MG63 (cell line): ENCODE measurements at regions not wholly inside any gene's neighbourhood (a gene's known extent, or its start where the extent isn't known, plus 50 kb on each side); places are given as distances from the start of the nearest gene placed in this dataset.

Experiments used
- DNase-seq: peaks from one replicate; pipeline ENCODE4 v3.0.0-alpha.2; 2020
- H3K27me3 ChIP-seq: fragments of 250-450 bp; sonication (Bioruptor Pico); 2 replicates; pipeline ENCODE4 v1.5.1; 2020; ENCODE audit warnings: mild to moderate bottlenecking, moderate library complexity
- H3K36me3 ChIP-seq: fragments of 250-450 bp; sonication (Bioruptor Pico); 2 replicates; pipeline ENCODE4 v1.5.1; 2020; ENCODE audit warnings: mild to moderate bottlenecking, moderate library complexity
- H3K4me3 ChIP-seq: fragments of 250-450 bp; sonication (Bioruptor Pico); 2 replicates; pipeline ENCODE4 v1.5.1; 2020; ENCODE audit warnings: mild to moderate bottlenecking, moderate library complexity
- H3K9me3 ChIP-seq: fragments of 250-450 bp; sonication (Bioruptor Pico); 2 replicates; pipeline ENCODE4 v1.5.1; 2020; ENCODE audit warnings: mild to moderate bottlenecking, moderate library complexity

DNA sequence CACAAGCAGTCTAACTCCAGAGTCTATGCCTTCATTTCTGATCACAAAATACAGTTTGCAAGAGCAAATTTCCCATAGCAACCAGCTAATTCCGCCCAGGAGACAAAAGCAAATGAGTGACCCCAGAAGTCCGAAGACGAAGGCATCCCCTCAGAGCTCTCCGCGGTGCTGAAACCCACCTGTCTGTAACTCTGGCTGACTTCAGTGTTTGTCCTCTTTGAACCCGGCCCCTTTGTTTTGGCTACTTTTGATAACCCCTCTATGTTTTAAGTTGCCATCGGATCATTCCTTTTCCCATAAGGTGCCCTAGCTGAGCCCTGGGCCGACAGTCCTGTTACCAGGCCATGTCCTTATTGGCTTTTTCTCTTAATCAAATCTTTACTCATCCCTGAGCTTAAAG is 515.8 kb downstream of the PTPRU start:
- Histone ChIP-seq H3K36me3 (no peaks in the 10 kb centered on the region), H3K27me3 (no peaks in the 10 kb centered on the region), H3K9me3 (no peaks in the 10 kb centered on the region), H3K4me3 (no peak overlapping the region)
- DNase-seq, result no peak

DNA sequence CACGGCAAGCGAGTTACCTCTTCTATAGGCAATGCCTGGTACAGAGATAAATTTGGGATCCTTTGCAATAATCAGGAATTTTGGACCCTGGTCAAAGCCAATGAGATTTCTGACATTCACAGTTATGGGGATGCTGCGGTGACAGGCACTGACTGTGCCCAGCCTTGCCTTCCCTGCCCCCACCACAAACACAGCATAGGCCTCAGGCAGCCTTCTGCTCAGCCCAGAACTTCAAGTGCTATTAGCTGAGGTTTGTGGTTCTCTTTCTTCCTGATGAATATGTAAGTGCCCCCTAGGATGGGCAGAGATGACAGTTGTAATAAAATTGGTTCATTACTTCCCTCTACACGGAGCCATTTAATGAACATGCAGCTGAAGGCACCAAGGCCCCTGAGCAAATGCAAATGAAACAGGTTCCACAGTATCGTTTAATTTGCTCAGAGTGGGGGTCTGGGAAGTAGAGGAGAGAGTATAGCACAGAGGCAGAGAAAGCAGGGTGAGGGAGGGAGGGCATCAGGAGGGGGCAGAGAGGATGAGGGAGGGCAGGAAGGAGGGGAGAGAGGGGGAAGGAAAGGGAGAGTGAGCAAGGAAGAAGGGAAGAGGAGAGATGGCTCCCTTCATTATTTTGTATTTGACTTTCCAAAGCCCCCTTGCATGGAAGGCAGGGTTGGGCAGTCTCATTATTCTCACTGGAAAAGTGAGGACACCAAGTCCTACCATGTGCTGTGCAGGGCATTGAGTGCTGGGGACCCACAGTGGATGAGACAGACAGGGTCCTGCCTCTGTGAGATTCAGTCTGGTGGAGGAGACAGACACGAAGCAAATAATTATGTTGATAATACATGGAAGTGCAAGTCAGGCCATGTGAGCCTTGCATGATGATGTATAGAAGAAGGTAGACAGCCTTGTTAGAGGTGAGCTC is 513.0 kb downstream of the PTPRU start:
- Histone ChIP-seq H3K27me3 (no peaks in the 10 kb centered on the region), H3K4me3 (no peak overlapping the region), H3K9me3 (no peaks in the 10 kb centered on the region), H3K36me3 (no peaks in the 10 kb centered on the region)
- no peak for DNase-seq

DNA sequence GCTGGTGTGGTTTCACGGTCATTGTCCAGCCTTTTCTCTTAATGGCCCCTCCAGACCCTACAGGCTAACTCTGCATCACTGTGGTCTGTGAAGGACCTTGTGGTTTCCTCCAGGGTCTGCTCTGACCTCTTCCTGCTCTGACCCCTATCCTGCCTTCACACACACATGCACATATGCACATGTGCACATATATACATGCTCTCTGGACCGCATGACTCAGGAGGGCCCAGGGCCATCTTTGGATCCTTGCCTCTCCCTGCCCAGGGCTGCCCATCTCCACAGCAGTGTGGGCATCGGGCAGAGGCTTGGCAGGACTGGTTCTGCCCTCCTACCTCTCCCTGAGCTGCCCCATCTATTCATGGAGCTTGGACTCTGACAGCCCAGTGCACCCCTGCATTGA is 510.9 kb downstream of the PTPRU start:
- Histone ChIP-seq H3K9me3 (no peaks in the 10 kb centered on the region), H3K36me3 (no peaks in the 10 kb centered on the region), H3K27me3 (no peaks in the 10 kb centered on the region), H3K4me3 (no peak overlapping the region)
- DNase-seq, result no peak

DNA sequence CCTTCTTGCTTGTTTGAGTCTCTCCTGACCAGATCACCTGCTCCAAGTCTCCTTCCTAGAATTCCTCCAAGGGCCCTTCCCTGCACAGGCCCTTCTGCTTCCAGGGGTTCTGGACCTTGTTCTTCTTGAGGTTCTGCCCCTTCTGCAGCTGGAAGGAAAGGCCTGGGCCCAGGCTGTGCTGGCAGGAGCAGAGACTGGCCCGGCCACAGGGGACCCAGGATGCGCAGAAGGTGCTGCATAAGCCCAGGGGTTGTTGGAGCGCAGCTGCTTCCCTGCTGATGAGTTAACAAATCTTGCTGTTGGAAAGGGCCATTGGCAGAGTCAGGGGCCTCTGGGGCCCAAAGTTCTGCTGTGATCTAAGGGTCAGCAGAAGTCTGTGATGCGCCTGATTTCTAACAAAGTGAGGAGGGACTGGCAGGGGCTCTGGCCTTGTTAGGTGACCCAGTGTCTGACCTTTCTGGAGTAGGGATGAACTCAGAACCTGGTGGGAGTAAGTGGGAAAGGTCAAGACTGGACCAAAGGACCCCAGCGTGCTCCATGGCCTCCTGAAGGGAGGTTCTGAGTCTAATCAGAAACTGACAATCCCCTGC is 509.8 kb downstream of the PTPRU start:
- DNase-seq, result no peak
- no peaks in the 10 kb centered on the region for H3K9me3 ChIP-seq
- no peaks in the 10 kb centered on the region for H3K27me3 ChIP-seq
- H3K4me3 ChIP-seq, result no peak overlapping the region
- no peaks in the 10 kb centered on the region for H3K36me3 ChIP-seq

DNA sequence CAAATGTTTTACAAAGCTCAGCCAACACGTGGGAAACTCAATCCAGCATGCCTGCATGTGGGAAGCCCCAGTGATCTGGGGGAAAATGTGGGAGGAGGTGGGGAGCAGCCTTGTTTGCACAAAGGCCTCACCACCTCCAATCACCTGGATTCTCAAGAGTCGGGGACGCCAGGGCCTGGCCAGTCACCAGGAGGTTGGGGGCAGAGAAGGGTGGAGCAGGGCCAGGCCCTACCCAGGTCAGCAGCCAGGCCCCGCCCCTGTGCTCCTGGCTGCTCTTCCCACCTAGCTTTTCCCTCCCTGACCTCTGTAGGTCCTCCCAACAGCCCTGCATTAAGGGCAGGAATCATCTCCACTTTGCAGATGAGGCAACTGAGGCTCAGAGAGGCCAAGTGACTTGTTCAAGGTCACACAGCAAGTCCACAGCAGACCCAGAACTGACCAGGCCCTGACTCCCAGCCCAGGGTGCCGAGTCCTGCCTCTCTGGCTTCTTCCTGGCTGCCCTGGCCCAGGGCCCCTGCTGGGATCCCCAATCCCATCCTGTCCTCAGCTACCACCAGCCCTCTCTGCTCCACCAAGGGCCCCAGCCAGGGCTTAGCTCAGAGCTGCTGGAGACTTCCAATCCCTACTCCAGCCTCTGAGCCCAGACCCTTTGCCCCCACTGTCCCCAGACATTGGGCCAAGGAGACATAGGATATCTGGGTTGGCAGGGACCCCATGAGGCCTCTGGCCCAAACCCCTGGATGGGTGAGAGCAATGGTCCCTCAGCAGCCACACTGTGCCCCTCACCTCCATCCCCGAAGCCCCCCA is 508.6 kb downstream of the PTPRU start:
- Histone ChIP-seq H3K4me3 (no peak overlapping the region), H3K36me3 (no peaks in the 10 kb centered on the region), H3K9me3 (no peaks in the 10 kb centered on the region), H3K27me3 (no peaks in the 10 kb centered on the region)
- DNase-seq, result no peak

DNA sequence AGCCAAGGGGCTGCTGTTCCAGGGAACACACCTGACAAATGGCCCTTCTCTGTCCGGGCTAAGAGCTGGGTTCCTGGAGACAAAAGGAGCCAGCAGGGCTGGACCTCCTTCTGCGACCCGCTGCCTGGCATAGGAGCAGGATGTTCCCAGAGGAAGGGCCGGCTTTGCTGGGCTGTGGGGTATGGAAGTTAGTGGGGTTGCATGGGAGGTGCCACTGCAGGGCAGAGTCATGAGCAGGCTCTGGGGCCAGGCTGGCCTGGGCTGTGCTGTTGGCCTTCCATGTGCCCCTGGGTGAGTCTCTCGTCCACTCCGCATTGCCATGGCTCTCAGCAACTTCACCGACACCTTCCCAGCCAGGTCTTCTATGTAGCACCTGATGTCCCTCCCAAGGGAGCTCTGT is 507.6 kb downstream of the PTPRU start:
- no peak overlapping the region for H3K4me3 ChIP-seq
- H3K36me3 ChIP-seq, result no peaks in the 10 kb centered on the region
- no peaks in the 10 kb centered on the region for H3K27me3 ChIP-seq
- no peaks in the 10 kb centered on the region for H3K9me3 ChIP-seq
- DNase-seq, result no peak

DNA sequence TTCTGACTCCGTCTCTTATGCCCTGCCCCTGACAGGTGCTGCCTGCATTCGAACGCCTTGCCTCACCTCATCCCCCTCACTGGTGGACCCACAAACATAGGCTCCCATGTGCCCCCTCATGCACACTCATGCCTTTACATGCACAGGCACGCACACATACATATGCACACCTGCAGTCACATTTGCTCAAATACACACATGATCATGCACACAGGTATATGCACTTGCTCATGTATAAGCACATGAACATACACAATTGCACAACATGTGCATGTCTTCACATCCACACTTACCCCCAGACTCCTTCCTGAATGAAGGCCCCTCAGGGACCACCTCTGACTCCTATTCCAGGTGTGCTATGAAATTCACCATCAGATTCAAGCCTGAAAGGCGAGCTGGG is 506.9 kb downstream of the PTPRU start:
- Histone ChIP-seq H3K36me3 (no peaks in the 10 kb centered on the region), H3K4me3 (no peak overlapping the region), H3K27me3 (no peaks in the 10 kb centered on the region), H3K9me3 (no peaks in the 10 kb centered on the region)
- no peak for DNase-seq

DNA sequence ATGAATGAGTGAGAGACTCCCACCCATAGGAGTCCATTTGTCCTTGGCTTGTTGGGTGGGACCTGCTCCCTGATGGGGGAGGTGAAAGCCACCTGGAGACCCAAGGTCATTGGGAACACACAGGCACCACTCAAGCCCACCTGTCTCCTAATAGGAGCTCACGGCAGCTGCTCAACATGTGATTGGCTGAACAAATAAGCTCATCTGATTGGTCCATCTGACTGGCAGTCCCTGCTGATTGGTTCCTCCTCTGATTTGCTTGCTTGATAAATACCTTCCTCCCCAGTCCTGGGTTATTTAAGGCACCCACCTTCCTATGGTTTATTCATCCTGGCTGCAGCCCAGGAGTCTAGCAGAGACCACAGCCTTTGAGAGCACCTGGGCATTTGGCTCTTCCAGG is 502.9 kb downstream of the PTPRU start:
- no peak for DNase-seq
- Histone ChIP-seq H3K27me3 (no peaks in the 10 kb centered on the region), H3K4me3 (no peak overlapping the region), H3K36me3 (no peaks in the 10 kb centered on the region), H3K9me3 (no peaks in the 10 kb centered on the region)

DNA sequence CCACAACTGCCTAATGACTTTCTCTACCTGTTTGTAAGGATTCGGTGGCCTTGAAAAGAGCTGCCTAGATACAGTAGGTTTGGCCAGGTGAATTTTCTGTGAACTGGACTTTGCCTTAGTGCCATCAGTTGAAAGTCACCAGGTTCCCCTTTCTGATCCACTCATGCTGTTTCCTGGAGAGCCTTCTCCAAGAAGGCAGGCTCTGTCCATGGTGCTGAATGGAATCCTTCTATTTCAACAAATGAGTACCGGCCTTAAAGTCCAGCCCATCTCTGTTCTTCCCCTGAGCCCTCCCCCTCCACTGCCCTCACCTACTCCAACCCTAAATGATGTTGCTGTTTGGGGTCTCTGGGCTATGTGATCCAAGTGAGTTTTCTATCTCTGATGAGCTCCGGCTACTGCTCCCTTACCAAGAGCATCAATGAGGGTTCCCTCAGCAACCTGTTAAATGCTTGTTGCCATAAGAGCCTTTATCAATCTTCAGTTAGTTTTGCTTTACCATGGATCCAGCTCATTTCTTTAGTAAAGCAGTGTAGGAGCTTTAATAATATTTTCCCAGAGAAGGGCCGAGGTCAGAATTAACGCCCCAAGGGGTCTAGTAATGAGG is 500.4 kb downstream of the PTPRU start:
- Histone ChIP-seq H3K36me3 (no peaks in the 10 kb centered on the region), H3K27me3 (no peaks in the 10 kb centered on the region), H3K4me3 (no peak overlapping the region), H3K9me3 (no peaks in the 10 kb centered on the region)
- DNase-seq, result no peak

DNA sequence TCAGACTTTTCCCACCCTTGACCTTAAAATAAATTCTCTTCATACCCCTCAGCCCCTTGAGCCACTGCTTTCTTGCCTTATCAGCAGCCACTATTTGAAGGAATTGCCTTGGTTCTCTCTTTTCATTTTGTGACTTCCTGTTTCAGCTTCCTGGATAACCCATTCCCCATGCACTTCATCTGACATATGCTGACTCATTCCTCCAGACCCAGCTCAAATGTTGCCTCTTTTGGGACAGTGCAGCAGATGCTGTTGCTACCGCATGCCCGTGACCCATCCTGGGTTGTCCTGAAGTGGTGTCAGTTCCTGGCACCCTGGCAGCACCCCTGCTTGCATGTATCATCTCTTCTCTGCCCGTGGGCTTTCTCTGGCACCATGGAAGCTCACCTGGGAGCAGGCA is 496.1 kb downstream of the PTPRU start:
- Histone ChIP-seq H3K4me3 (no peak overlapping the region), H3K9me3 (no peaks in the 10 kb centered on the region), H3K27me3 (no peaks in the 10 kb centered on the region), H3K36me3 (no peaks in the 10 kb centered on the region)
- DNase-seq, result no peak

DNA sequence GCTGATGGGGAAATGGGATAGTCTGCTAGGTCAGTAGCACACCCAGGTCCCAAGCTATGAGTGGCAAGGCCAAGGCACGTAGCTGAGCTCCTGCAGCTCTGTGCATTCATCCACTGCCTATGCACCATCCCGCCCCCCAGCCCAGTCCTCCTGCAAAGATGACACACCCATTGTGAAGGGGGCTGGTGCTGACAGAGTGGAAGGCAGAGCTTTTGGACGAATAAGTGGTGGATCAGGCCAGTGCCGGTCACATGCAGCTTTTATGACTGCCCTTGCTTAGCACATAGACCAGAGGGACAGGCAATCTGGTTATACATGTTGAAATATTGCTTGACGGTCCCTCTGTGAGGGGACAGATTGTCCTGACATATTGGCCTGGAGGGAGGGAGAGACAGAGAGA is 494.3 kb downstream of the PTPRU start:
- no peak overlapping the region for H3K4me3 ChIP-seq
- DNase-seq, result no peak
- H3K27me3 ChIP-seq, result no peaks in the 10 kb centered on the region
- no peaks in the 10 kb centered on the region for H3K9me3 ChIP-seq
- H3K36me3 ChIP-seq, result no peaks in the 10 kb centered on the region

DNA sequence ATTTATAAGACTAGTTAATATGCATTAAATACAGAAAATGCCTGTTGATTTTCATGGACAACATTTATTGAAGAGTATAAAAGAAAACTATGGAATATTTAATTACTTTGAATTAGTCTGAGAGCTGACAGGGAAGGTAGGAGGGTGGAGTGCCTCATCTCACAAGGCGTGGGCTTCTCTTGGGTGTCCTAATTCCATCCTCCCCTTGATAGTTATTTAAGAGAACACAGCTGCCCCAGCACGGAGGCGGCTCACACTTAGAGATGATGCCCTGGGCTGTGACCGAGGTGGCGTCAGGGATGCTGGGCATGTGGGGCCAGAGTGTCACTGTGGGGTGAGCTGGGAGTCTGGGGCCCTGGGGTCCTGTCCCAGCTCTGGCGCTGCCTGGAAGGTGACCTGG is 493.0 kb downstream of the PTPRU start:
- DNase-seq, result no peak
- no peak overlapping the region for H3K4me3 ChIP-seq
- no peaks in the 10 kb centered on the region for H3K9me3 ChIP-seq
- H3K27me3 ChIP-seq, result no peaks in the 10 kb centered on the region
- no peaks in the 10 kb centered on the region for H3K36me3 ChIP-seq

DNA sequence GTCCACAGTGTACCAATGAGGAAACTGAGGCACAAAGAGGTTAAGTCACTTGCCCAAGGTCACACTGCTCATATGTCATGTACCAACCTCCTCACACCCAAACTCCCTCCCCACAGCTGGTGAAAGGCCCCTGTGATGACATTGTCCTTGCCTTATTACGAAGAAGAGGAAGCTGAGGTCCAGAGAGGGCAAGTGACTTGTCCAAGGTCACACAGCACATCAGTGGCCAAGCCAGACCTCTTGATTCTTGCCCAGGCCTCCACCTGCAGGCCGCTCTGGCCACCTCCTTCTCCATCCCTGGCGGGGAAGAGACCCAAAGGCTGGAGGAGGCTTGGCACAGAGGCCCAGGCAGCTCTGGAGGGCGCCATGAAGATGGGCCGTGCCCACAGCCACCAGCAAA is 492.4 kb downstream of the PTPRU start:
- Histone ChIP-seq H3K4me3 (no peak overlapping the region), H3K27me3 (no peaks in the 10 kb centered on the region), H3K9me3 (no peaks in the 10 kb centered on the region), H3K36me3 (no peaks in the 10 kb centered on the region)
- DNase-seq, result no peak

DNA sequence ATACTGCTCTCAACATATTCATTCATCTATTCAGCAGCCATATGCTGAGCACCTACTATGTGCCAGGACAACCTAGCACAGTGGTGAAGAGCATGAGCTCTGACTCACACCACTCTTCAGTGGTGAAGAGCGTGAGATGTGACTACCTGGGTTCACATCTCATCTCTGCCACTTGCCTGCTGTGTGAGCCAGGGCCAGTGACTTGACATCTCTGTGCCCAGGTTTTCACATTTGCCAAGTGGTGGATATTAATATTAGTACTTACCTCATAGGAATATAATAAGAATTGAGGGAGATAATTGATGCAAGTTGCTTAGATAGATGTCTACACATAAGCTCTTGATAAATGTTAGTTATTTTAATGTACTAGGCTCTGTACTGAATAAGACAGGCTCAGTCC is 488.9 kb downstream of the PTPRU start:
- H3K27me3 ChIP-seq, result no peaks in the 10 kb centered on the region

DNA sequence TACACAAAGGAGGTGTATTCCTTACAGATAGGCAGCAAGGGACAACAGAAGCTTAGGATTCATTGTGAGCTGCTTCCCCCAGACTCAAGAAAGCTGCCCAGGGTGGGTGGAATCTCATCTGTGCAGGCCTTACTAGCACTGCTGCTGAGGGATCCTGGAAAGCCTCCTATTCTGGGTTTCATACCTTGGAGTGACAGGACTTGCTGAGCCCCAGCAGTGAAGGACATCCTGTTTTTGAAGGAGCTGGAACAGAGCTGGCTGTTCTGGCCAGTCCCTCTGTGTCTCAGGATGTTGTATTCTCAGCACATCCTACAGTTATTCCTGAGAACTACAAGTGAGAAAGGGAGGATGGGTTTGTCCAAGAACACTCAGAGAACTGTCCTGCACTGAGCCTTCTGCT is 486.3 kb downstream of the PTPRU start:
- H3K36me3 ChIP-seq, result no peaks in the 10 kb centered on the region
- no peaks in the 10 kb centered on the region for H3K27me3 ChIP-seq
- no peak overlapping the region for H3K4me3 ChIP-seq
- no peak for DNase-seq
- H3K9me3 ChIP-seq, result 0 out of 2 replicates have a peak, but pooled peaks cover 4% of the 10 kb centered on the region

More for the DNA sequence above, 488.9 kb downstream of the PTPRU start:
- H3K4me3 ChIP-seq, result no peak overlapping the region
- no peak for DNase-seq
- H3K36me3 ChIP-seq, result no peaks in the 10 kb centered on the region
- H3K9me3 ChIP-seq, result 0 out of 2 replicates have a peak, but pooled peaks cover 4% of the 10 kb centered on the region

DNA sequence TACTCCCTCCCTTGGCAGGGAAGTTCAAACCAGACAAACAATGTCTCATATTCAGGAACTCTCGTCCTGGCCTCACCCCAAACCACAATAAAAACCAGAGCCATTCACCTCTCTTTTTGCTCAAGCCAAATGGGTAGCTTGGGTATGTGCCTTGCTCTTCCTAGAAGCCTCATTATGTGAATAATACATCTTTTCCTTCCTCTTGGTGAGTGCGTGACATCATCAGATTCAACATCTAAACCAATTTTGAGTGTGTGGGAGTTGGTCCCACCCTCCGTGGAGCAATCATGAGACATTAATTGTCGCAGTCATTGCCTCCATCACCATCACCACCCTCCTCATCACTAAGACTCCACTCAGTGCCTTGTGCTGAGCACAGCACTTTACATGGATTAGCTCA is 482.9 kb downstream of the PTPRU start:
- peaks cover 4% of the 10 kb centered on the region; the same call in 1 of the 2 replicates for H3K9me3 ChIP-seq
- no peaks in the 10 kb centered on the region for H3K27me3 ChIP-seq
- no peaks in the 10 kb centered on the region for H3K36me3 ChIP-seq
- peak; percentile 50 for DNase-seq
- no peak overlapping the region for H3K4me3 ChIP-seq

DNA sequence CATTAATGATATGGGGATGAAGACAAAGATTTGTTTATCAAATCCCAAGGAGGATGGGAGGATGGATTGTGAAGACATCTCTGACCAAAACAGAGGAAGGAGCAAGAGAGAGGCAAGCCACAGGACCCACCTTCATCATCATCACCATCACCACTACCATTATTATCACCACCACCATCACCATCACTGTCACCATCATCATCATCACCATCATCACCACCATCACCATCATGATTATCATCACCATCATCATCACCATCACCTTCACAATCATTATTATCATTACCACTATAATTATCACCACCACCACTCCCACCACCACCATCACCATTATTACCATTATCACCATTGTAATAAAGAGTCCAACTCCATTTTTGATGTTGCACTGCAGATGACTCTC is 482.5 kb downstream of the PTPRU start:
- H3K9me3 ChIP-seq, result peaks cover 4% of the 10 kb centered on the region; the same call in 1 of the 2 replicates
- H3K36me3 ChIP-seq, result no peaks in the 10 kb centered on the region
- no peak for DNase-seq
- no peaks in the 10 kb centered on the region for H3K27me3 ChIP-seq
- no peak overlapping the region for H3K4me3 ChIP-seq
